Cardiac muscle cell (in vitro differentiated cells and primary cell): ENCODE measurements at regions not wholly inside any gene's neighbourhood (a gene's known extent, or its start where the extent isn't known, plus 50 kb on each side); places are given as distances from the start of the nearest gene placed in this dataset.

Experiments used
- DNase-seq, 2 donors: peaks; one replicate each; pipeline versions ENCODE4 v3.0.0 to v3.0.0-alpha.2; 2010 to 2017; ENCODE audit warnings: low read depth in 1 of 2, low spot score in 1 of 2
- H3K27ac ChIP-seq: fragments of 200-600 bp; sonication (generic); 2 replicates; pipeline ENCODE4 v1.5.1; 2016
- H3K27me3 ChIP-seq: fragments of 200-600 bp; sonication (generic); 2 replicates; pipeline ENCODE4 v1.6.0; 2016; ENCODE audit warnings: control low read depth
- H3K36me3 ChIP-seq: fragments of 200-600 bp; sonication (generic); 2 replicates; pipeline ENCODE4 v1.5.1; 2016; ENCODE audit warnings: control low read depth
- H3K4me1 ChIP-seq: fragments of 200-600 bp; sonication (generic); 2 replicates; pipeline ENCODE4 v1.8.1; 2017; ENCODE audit warnings: low read depth, mild to moderate bottlenecking, mixed run types
- H3K4me3 ChIP-seq: fragments of 200-600 bp; sonication (generic); 2 replicates; pipeline ENCODE4 v1.5.1; 2016; ENCODE audit warnings: mild to moderate bottlenecking
- H3K9me3 ChIP-seq: fragments of 200-600 bp; sonication (generic); 2 replicates; pipeline ENCODE4 v1.5.1; 2017; ENCODE audit warnings: low read depth, mild to moderate bottlenecking, control low read depth
- CTCF ChIP-seq: IDR thresholded peaks from 2 replicates; pipeline ENCODE4 v1.5.1; 2012; ENCODE audit warnings: low read depth, mild to moderate bottlenecking, low read length

- no peak for TF ChIP-seq CTCF
- DNase-seq = no peak
- Histone ChIP-seq H3K36me3 (no peaks in the 10 kb centered on the region), H3K27me3 (no peaks in the 10 kb centered on the region), H3K27ac (no peak overlapping the region), H3K9me3 (no peaks in the 10 kb centered on the region), H3K4me1 (no peaks in the 10 kb centered on the region), H3K4me3 (no peak overlapping the region)
These were observed 85.6 kb upstream of the CLDN14 start for GRCh38 chr21:36565540-36565939.

GRCh38 chr21:36566644-36567043, 86.7 kb upstream of the CLDN14 start:
- H3K27ac ChIP-seq = no peak overlapping the region
- DNase-seq = no peak
- H3K4me1 ChIP-seq = no peaks in the 10 kb centered on the region
- H3K9me3 ChIP-seq = no peaks in the 10 kb centered on the region
- no peak overlapping the region for H3K4me3 ChIP-seq
- no peaks in the 10 kb centered on the region for H3K27me3 ChIP-seq
- no peak for TF ChIP-seq CTCF
- no peaks in the 10 kb centered on the region for H3K36me3 ChIP-seq

- Histone ChIP-seq H3K36me3 (no peaks in the 10 kb centered on the region), H3K27me3 (no peaks in the 10 kb centered on the region), H3K4me3 (no peak overlapping the region), H3K27ac (no peak overlapping the region), H3K4me1 (no peaks in the 10 kb centered on the region), H3K9me3 (no peaks in the 10 kb centered on the region)
- no peak for TF ChIP-seq CTCF
- DNase-seq = no peak
These were observed 87.4 kb upstream of the CLDN14 start for GRCh38 chr21:36567216-36567885.

GRCh38 chr21:36569511-36569910, 89.6 kb upstream of the CLDN14 start:
- no peaks in the 10 kb centered on the region for H3K4me1 ChIP-seq
- no peaks in the 10 kb centered on the region for H3K36me3 ChIP-seq
- H3K27me3 ChIP-seq = no peaks in the 10 kb centered on the region
- no peak overlapping the region for H3K27ac ChIP-seq
- no peak overlapping the region for H3K4me3 ChIP-seq
- TF ChIP-seq CTCF = no peak
- no peaks in the 10 kb centered on the region for H3K9me3 ChIP-seq
- DNase-seq = no peak

GRCh38 chr21:36571556-36571955, 91.6 kb upstream of the CLDN14 start:
- Histone ChIP-seq H3K4me1 (no peaks in the 10 kb centered on the region), H3K27ac (no peak overlapping the region), H3K9me3 (no peaks in the 10 kb centered on the region), H3K36me3 (no peaks in the 10 kb centered on the region), H3K27me3 (no peaks in the 10 kb centered on the region), H3K4me3 (no peak overlapping the region)
- no peak for TF ChIP-seq CTCF
- DNase-seq = no peak
